Lung (tissue), 11 donors: ENCODE measurements at regions not wholly inside any gene's neighbourhood (a gene's known extent, or its start where the extent isn't known, plus 50 kb on each side); places are given as distances from the start of the nearest gene placed in this dataset.

Experiments
- ATAC-seq: fragments of 200-7000 bp; cut with Tn5 transposase; one replicate; pipeline ENCODE4 v1.9.1; 2020; ENCODE audit warnings: moderate number of reproducible peaks; ENCODE audit not compliant: insufficient read depth, low FRiP score
- DNase-seq, 3 donors: peaks; one replicate each; pipeline ENCODE4 v3.0.0-alpha.2; 2013 to 2017
- H3K27ac ChIP-seq, 2 donors: one replicate each; pipeline ENCODE4 v1.5.1; 2013; ENCODE audit warnings: mild to moderate bottlenecking in 2 of 2, moderate library complexity in 2 of 2, control low read depth in 1 of 2, inconsistent platforms in 1 of 2, low read depth in 1 of 2, low read length in 1 of 2
- H3K27me3 ChIP-seq, 3 donors: one replicate each; pipeline ENCODE4 v1.5.1; 2013; ENCODE audit warnings: low read length in 2 of 3; ENCODE audit not compliant: control insufficient read depth in 3 of 3, insufficient read depth in 3 of 3
- H3K36me3 ChIP-seq, 4 donors: one replicate each; pipeline ENCODE4 v1.5.1; 2013; ENCODE audit warnings: low read length in 4 of 4, mild to moderate bottlenecking in 1 of 4, moderate library complexity in 1 of 4; ENCODE audit not compliant: control insufficient read depth in 4 of 4, insufficient read depth in 4 of 4
- H3K4me1 ChIP-seq, 5 donors: one replicate each; pipeline ENCODE4 v1.5.1; 2013; ENCODE audit warnings: low read length in 5 of 5, mild to moderate bottlenecking in 2 of 5, moderate library complexity in 1 of 5; ENCODE audit not compliant: control insufficient read depth in 5 of 5, insufficient read depth in 5 of 5
- H3K4me3 ChIP-seq: one replicate; pipeline ENCODE4 v1.5.1; 2013; ENCODE audit warnings: mild to moderate bottlenecking, control low read depth, moderate library complexity
- H3K9ac ChIP-seq, 2 donors: one replicate each; pipeline ENCODE4 v1.5.1; 2013; ENCODE audit warnings: low read length in 2 of 2, control low read depth in 1 of 2; ENCODE audit not compliant: insufficient read depth in 1 of 2
- H3K9me3 ChIP-seq, 4 donors: one replicate each; pipeline ENCODE4 v1.5.1; 2013; ENCODE audit warnings: low read length in 3 of 4, mild to moderate bottlenecking in 1 of 4, moderate library complexity in 1 of 4; ENCODE audit not compliant: control insufficient read depth in 4 of 4, insufficient read depth in 3 of 4
- CTCF ChIP-seq: IDR thresholded peaks from 2 replicates; pipeline ENCODE4 v1.5.1; 2012; ENCODE audit warnings: mild to moderate bottlenecking; ENCODE audit errors: control extremely low read depth, extremely low read depth
- WGBS, 2 donors: extraction: QIAGEN DNeasy Blood & Tissue Kit; methylation state at CpG; one replicate each; pipeline ENCODE4 v1.1.7; 2013; 5-methylcytosine and 5-hydroxymethylcytosine counted together
- donor health status: control.
- donor health status: control.
- donor health status: Bipolar disorder and iron deficiency.
- donor health status: healthy.
- donor health status: DM: yes; HTN: yes; CAD: no.

- Histone ChIP-seq H3K9ac (no peak overlapping the region), H3K4me1 (no peaks in the 10 kb centered on the region), H3K4me3 (no peak overlapping the region), H3K36me3 (no peaks in the 10 kb centered on the region), H3K9me3 (no peaks in the 10 kb centered on the region), H3K27me3 (no peaks in the 10 kb centered on the region), H3K27ac (no peak overlapping the region)
- no peak for TF ChIP-seq CTCF
- DNase-seq, result no peak
- no peak for ATAC-seq
Measured at GRCh38 chr3:18772699-18773305, 347.7 kb upstream of the SATB1 start.

- H3K9me3 ChIP-seq, result no peaks in the 10 kb centered on the region
- TF ChIP-seq CTCF, result no peak
- H3K36me3 ChIP-seq, result no peaks in the 10 kb centered on the region
- WGBS, 2 donors, result 94 to 96% methylated on average over 1 of the region's 1 CpG
- ATAC-seq (no peak), DNase-seq (no peak)
- H3K9ac ChIP-seq, result no peak overlapping the region
- H3K27ac ChIP-seq, result no peak overlapping the region
- H3K4me1 ChIP-seq, result no peaks in the 10 kb centered on the region
- no peak overlapping the region for H3K4me3 ChIP-seq
- no peaks in the 10 kb centered on the region for H3K27me3 ChIP-seq
Measured at GRCh38 chr3:18771931-18772330, 346.8 kb upstream of the SATB1 start.

- Histone ChIP-seq H3K36me3 (no peaks in the 10 kb centered on the region), H3K4me1 (no peaks in the 10 kb centered on the region), H3K4me3 (no peak overlapping the region), H3K27me3 (no peaks in the 10 kb centered on the region), H3K27ac (no peak overlapping the region), H3K9me3 (no peaks in the 10 kb centered on the region), H3K9ac (no peak overlapping the region)
- ATAC-seq, result no peak
- WGBS, 2 donors, result 44 to 97% methylated on average over 2 of the region's 2 CpGs
- DNase-seq, result no peak
- no peak for TF ChIP-seq CTCF
Measured at GRCh38 chr3:18770800-18771199, 345.7 kb upstream of the SATB1 start.

- Histone ChIP-seq H3K27me3 (no peaks in the 10 kb centered on the region), H3K9me3 (no peaks in the 10 kb centered on the region), H3K27ac (no peak overlapping the region), H3K36me3 (no peaks in the 10 kb centered on the region), H3K4me1 (no peaks in the 10 kb centered on the region), H3K4me3 (no peak overlapping the region), H3K9ac (no peak overlapping the region)
- 82 to 89% methylated on average over 6 of the region's 6 CpGs for WGBS, 2 donors
- ATAC-seq (no peak), DNase-seq (no peak)
- TF ChIP-seq CTCF, result no peak
Measured at GRCh38 chr3:18767756-18768303, 342.7 kb upstream of the SATB1 start.
